Stimulated activated CD4-positive, alpha-beta T cell treated with anti-CD3 and anti-CD28 coated beads, TNF-alpha, amount 100 ng/mL, for 48 hours (primary cell): ENCODE measurements at regions not wholly inside any gene's neighbourhood (a gene's known extent, or its start where the extent isn't known, plus 50 kb on each side); places are given as distances from the start of the nearest gene placed in this dataset.
"Not testable (repeated sequence)": the region's sequence is repeated elsewhere in the genome, so short reads cannot be mapped to it uniquely, and the experiment has no call there.

Experiments used
- DNase-seq, 3 donors: peaks; one replicate each; pipeline ENCODE4 v3.0.0-alpha.2; 2020; ENCODE audit warnings: low read depth in 3 of 3

DNA sequence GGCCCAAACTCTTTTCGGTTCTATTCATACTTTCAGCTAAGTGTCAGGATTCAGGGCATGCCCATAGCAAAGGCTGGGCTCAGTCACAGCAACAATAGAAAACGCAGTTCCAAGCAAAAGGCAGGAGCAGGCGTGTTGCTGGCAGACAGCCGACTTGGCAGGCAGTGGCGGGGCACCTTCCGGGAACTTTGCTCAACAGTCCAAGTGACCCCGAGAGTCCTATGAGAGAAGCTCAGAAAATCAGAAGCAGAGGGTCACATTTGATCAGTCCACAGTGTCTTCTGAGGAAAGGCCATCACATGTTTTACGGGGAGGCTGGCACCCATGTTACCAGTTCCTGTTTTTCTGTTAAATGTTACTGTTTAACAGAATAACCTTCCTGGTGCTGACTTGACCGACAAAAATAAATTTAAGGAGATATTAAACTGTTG is 115.0 kb downstream of the DACT1 start:
- DNase-seq, result no peak

DNA sequence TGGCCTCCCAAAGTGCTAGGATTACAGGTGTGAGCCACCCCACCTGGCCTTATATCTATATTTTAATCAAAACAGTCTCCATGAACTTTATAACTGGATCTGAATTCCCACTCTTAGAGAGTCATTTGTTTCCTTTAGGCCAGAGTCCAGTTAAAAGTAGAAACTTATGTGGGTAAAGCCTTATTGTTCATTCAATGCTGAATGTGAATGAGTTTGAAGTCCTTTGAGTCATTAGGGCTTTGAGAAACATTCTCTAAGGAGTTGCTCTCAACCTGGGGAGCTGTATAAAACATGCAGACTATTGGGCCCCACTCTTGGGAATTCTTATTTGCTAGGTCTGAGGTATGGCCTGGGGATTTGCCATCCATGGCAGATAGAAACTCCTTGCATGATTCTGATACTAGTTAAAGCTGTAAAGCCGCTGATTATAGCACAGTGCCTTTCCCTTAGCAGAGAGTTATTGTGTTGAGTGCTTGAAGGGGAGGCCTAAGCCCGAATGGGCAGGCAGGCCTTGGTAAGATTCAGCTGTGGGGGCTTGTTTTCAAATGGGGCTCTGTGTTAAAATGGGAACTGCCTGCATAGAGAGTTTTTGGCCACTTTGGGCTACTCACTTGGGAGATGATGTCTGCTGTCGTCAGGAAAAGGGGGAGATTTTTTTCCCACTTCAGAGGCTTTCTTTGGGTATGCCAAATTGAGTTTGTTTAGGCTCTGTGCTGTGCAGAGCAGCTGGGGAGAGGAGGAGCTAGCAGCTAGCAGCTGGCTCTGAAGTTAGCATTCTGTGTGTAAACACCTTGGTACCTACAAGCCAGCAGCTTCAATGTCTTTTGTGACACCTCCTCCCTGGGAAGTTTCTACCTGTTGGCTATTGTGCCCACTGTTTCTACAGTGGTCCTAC is 117.5 kb downstream of the DACT1 start:
- DNase-seq, result no peak

DNA sequence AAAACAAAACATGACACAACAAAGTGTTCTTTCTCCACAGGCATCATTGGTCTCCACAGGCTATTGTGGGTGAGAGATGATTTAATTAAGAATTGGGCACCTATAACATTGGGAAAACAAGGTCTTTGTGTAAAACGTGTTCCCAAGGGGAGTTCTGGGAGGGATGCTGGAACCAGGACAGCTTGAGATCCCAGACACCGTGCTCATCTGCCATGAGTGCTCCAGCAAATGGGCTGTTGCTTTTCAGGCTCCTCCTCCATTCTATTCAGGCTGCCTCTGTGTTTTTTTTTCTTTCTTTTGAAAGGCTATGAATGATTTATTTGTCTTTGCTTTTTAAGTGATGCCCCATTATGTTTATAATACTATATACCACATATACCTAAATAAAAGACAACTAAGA is 122.4 kb downstream of the DACT1 start:
- DNase-seq, result no peak

DNA sequence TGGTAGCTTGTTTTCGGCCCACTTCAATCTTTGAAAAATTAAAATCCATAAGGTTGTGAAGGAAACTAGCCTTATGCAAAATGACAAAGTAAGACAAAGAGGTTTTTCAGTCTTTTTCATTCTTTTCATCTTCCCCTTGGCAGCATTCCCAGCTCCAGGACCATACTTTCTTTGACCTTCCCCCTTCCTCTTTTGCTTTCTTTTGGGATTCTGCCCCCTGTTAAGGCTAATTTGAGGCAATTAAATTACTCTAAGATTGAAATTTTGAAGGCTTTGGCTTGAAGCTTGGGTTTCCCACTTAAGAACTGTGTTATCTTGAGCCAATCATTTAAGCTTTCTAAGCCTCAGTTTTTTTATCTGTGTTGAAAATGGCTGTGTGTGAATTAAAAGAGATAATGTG is 124.9 kb downstream of the DACT1 start:
- DNase-seq, result no peak

DNA sequence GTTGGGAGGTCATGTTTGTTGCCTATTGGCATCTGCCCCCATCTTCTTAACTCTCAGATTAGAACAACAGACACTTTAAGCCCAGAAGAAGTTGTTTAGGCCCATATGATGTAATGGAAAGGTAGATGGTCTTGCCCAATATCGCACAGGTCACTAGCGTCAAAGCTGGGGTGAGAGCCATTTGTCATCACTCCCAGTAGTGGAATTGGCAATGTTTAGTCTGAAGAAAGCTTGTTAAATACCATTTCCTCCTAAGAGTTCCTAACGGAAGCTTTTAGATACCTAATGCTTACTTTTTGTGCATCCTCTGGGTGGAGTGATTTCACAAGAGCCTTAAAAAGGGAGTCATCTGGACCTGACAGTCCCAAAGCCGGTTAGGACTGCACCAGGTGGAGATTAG is 125.4 kb downstream of the DACT1 start:
- DNase-seq, result no peak

DNA sequence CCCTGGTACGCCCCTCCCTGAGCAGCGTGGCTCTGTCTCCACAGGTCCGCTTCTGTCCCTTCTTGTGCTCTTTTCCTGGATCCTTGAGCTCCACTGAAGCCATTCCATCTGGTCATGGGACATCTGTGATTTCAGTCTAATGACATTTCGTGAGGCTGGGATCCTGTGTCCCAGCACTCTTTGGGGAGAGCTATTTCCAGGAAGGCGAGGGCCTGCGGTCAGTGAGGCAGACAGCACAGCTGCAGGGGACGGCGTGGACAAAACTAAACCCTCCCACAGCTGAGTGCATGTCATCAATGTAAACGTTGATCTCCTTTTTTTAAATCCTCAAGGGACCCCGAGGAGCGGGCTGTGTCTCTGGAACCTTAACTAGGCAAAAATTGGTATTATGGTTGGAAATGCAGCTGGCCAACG is 127.7 kb downstream of the DACT1 start:
- DNase-seq, result no peak

DNA sequence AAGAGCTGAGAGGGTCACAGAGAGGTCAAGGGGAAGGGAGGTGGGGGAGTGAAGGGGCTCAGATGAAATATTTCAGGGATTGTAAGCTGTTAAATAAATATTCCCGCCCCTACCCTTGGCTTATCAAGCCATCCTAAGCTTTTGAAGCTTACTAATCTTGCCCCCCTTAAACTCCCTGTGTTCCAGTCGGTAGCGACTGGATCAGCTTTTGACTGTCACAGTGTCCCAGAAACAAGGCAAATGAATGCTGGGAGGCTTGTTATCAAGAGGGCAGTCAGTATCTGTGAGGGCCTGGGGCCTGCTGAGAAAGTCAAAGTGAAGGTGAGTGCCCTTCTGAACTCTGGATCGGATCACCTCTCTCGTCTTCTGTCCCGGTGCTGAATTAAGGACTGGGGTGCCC is 128.1 kb downstream of the DACT1 start:
- no peak for DNase-seq

DNA sequence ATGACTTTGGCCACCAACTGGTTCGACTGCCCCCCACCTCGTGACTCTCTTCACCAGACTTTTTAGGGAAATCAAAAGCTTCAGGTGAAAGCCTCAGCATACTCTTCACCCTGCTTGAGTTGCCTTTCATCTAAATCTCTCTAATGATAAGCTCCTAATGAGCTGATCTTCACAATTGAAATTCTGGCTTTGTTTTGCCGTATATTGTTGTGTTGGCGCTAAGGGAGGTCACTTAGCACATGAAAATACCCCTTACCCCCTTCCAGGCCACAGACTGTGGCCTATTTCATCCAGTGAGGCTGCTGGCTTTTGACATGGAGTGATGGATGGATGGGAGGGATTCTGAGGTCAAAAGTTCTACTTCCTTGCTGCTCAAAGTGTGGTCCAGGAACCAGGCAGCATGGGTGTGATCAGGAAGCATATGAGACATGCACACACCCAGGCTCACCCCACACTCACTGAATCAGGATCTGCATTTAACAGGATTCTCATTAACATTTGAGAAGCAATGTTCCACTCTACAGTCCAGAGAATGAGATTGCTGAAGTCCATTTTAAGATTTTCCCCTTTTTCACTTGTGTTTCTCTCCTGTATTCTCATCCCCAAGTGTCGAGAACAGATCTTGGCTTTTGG is 131.4 kb downstream of the DACT1 start:
- no peak for DNase-seq

DNA sequence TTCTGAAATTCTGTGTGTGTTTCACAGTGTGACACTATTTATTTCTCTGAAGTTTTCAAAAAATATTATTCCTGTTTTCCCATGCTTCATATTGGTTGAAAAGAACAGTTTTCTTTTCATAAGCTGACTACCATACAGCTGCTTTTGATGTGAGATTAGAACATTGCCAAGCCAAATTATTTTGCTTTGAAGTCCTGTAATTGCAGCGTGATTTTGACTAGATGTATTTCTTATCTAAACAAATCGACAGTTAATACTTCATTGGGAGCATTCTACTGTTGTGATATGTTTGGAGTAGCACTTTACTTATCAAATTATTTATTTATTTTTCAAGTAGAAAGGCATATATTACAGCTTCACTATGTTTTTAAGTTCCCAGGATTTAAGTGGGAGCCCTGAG is 132.0 kb downstream of the DACT1 start:
- DNase-seq, result no peak

DNA sequence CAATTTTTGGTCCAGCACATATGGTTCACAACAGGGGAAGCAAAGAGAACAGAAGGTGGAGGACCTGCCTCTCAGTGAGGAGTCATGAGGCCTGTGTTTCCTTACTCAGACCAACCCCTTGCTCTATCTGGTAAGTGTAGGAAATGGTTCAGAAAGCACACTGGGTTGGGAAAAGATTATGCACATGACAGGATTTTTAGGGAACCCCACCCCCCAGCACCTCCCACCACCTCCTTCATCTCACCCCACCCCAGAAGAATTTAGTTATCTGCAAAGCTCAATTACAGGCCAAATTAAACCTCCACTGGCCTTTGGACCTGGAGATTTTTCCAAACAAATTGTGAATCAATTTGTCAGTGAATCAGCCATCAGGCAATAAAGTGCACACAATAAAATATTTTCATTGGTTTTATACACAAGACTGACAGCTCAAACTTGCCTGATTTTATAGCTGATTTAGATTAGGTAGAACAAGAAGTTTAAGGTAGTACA is 132.8 kb downstream of the DACT1 start:
- DNase-seq, result no peak

DNA sequence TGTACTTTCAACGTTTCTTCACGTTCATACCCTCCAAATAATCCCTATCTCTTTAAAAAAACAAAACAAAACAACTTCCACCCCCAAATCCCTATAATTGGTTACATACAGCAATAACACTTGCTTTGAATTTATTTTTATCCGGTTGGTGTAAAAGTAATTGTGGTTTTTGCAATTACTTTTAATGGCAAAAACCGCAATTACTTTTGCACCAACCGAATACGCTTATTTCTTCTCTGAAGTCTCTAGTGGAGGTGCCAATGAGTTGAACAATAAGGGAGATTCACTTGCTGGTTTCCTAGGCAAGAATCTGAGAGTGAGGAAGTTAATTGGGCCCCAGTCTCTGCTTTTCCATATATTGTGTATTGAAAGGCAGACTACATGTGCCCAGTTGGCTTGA is 133.3 kb downstream of the DACT1 start:
- no peak for DNase-seq

DNA sequence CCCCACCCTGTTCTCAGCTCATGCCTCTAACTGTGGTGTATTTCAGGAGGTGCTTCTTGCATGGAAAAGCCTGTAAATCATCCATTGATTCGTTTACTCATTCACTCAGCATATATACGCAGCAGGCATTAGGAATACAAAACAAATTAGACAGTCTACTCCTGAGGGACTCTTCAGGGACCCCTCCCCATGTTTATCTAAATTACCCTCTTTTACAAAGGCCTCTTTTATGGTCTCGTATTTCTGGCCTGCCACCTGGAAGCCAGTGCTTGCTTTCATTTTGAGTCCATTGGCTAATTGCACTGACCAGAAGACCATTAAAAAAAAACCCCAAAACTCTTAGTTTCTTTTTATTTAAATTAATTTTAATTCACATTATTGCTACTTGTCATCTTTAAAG is 134.4 kb downstream of the DACT1 start:
- DNase-seq, result no peak

DNA sequence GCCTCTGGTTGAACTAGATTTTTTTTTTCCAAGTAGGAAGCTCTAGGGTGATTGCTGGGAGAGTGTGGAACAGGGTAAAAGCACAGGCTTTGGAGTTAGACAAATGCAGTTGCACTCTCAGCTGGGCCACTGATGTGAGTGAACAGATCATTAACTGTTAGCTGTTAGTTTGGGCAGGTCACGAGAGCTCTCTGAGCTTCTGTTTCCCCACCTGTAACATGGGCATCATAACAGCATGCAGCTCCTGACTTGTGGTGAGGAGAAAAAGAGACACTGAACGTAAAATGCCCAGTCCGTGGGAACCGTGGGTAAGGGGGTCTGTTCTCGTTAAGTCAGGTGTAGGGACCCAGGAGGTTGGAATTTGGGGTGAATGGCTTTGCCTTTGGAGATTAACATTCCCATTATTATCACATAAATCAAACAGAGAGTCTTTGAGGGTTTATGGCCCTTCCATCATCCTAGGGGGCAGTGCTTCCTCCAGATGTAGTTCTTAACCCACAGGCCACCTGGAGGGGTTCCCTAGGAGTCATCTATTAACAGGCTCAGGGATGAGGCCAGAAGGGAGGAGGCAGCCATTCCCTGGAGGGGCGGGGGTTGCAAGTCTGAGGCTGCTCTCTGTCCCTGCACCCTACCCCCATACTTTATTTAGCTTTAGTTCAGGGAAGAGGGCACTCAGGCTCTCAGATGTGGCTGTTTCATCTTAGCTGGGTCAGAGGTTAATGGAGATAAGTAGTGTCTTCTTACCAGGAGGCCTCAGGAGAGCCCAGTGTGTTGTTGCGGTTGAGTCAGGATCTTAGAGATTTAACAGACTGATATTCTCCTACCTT is 135.2 kb downstream of the DACT1 start:
- no peak for DNase-seq

DNA sequence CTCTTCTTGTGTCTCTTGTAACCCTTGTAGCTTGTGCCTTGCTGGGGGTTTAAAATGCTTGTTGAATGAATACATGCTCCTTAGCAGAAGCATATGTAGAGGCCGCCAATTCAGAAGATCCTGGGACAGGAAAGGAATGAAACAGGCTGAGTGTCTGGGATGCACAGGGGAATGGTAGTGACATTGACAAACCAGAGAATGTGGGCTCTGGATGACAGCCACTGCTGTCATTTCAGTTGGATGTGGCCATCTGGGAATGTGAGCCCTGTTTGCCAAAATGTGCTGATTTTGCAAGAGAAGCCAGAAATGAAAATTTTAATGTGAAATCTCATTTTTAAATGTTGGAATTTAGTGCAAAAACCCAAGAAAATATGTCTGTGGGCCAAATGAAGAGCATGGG is 136.8 kb downstream of the DACT1 start:
- DNase-seq, result no peak

DNA sequence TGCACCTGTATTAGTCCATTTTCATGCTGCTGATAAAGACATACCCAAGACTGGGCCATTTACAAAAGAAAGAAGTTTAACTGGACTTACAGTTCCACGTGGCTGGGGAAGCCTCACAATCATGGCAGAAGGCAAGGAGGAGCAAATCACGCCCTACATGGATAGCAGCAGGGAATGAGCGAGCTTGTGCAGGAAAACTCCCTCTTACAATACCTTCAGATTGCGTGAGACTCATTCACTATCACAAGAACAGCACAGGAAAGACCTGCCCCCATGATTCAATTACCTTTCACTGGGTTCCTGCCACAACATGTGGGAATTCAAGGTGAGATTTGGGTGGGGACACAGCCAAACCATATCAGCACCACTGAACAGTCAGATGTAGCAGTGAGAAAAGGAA is 137.4 kb downstream of the DACT1 start:
- not testable (repeated sequence) for DNase-seq

DNA sequence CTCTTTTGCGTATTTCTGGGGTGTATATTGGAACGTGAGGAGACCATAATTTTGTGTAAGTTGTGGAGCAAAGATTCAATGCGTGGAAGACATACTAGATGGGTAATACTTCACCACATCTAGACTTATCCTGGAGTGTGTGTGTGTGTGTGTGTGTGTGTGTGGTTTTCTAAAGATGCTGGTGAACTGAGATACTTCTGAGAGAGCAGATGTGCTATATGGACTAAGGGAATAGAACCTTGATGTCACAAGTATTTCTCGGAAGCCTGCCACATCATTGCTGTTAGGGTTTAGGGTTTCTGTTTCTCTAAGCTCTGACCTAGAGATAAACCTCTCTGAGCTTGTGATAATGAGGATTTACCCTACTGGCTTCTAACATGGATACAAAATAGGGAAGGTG is 138.8 kb downstream of the DACT1 start:
- DNase-seq, result no peak

DNA sequence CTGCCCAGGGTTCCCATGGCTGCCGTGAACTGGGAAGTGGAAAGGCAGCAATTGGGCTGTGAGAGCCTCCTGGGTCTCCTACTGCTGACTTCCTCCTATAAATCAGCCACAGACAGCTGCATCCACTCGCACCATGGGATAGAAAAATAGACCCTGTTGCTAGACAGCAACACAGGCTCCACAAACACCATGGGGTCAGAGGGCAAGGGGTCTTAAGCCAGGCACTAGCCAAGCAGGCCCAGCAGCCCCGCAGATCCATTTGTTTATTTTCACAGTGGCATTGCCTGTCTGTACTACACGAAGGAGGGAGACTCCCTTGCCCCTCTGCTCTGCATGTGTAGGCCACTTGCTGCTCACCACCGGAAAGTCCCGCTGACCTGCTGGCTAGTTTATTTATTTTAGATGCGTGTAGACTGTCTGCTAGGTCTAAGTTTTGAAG is 139.8 kb downstream of the DACT1 start:
- DNase-seq, result no peak

DNA sequence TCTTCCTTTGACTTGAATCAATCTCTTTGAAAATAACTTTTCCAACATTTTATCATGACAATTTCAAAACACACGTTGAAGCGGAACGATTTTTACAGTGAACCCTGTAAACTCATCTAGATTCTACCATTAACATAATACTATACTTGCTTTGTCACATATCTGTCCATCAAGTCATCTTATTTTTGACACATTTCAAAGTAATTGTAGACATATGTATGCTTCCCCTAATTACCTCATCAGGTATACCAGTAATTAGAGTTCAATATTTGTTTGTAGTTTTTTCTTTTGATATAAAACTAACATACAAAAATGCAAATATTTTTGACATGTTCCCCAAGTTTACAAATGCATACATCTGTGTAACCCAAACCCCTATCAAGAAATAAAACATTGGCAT is 140.4 kb downstream of the DACT1 start:
- no peak for DNase-seq

DNA sequence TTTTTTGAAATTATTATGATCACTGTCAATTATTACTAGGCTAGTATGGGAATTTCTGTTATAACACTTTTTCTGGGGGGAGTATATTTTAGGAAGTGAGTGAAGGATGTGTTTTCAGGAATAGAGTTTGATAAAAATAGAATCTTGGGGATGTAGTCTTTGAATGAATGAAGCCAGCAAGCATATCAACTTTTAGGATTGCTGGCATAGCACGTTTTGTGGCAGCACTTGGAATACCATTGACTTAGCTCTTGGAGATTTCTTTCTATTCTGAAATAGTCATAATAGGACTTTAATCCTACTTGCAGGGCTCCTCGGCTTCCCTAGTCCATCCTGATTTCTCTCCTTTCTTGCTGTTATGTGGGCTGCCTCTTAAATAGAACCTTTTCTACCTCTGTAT is 141.6 kb downstream of the DACT1 start:
- DNase-seq, result no peak

DNA sequence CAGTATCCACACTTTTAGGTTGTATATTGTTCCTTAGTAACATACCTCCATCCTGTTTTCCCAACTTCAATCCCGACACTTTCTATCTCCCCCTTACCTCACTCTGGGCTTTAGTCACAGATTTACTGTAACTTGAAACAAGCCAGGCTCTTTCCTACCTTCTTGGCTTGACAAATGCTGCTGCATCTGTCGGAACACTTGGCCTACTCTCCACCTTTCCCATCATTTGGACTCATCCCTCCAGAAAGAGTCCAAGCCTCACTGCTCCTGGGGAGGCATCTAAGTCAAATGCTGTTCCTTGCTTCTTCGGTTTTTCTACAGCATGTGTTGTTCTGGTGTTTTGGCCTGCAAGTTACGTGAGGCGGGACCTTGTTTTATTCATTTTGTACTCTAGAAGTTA is 142.4 kb downstream of the DACT1 start:
- no peak for DNase-seq

DNA sequence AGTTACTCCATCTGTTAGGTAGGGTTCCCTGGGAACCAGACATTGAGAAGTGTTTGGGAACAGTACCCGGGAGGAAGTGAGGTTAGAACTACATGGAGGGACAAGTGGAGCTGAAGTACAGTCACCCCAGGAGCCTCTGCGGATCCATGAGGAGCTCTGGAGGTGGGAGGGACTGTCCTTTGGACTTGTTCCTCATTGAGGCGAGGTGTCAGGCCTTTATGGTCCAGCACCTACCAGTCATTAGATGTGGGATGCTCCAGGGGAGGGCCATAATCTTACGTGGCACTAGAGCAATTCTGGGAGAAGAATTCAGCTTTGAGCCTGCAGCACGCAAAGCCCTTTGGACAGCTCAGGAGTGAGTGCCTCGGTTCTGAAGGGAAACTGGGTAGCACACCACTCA is 142.8 kb downstream of the DACT1 start:
- DNase-seq, result no peak

DNA sequence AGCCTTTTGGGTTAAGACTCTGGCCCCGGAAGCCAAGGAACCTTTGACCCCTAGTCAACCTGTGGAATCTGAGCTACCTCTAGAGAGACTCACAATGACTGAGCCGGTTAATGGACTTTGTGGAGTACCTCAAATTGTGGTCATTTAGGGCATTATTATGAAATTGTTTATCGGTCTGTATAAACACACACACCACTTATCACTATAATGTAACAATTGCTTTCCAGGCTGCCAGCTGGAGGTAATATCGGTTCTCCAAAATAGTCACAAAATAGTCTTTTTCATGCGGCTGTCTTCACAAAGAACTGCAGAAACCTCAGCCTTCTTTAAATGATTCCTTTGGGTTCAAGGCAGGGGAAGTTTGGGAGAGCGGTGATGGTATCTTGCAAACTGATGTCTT is 144.2 kb downstream of the DACT1 start:
- DNase-seq, result no peak
